Sigmoid colon (tissue), 4 donors: ENCODE measurements at regions not wholly inside any gene's neighbourhood (a gene's known extent, or its start where the extent isn't known, plus 50 kb on each side); places are given as distances from the start of the nearest gene placed in this dataset.

Source experiments
- EP300 ChIP-seq, 4 donors: sonication (generic); formaldehyde crosslinking; IDR thresholded peaks; one replicate each; pipeline ENCODE4 v1.6.1; 2017; ENCODE audit warnings: antibody characterized with exemption in 4 of 4
- POLR2A ChIP-seq, 2 donors: fragments of 450-650 bp; IDR thresholded peaks; one replicate each; pipeline ENCODE4 v1.6.1; 2016; ENCODE audit warnings: antibody characterized with exemption in 2 of 2, mild to moderate bottlenecking in 2 of 2, moderate library complexity in 2 of 2
- POLR2AphosphoS5 ChIP-seq, 4 donors: sonication (generic); formaldehyde crosslinking; IDR thresholded peaks; one replicate each; pipeline ENCODE4 v1.6.1; 2017; ENCODE audit warnings: antibody characterized with exemption in 4 of 4
- TF ChIP-seq, protein P1 (sequence below), 4 experiments: fragments of 450-650 bp in 3 of 4; fragments of 200-600 bp in 1 of 4; IDR thresholded peaks; one replicate each; pipeline ENCODE4 v1.5.1; 2016 to 2019; ENCODE audit warnings: antibody characterized with exemption in 4 of 4, mild to moderate bottlenecking in 3 of 4, moderate library complexity in 2 of 4

DNA sequence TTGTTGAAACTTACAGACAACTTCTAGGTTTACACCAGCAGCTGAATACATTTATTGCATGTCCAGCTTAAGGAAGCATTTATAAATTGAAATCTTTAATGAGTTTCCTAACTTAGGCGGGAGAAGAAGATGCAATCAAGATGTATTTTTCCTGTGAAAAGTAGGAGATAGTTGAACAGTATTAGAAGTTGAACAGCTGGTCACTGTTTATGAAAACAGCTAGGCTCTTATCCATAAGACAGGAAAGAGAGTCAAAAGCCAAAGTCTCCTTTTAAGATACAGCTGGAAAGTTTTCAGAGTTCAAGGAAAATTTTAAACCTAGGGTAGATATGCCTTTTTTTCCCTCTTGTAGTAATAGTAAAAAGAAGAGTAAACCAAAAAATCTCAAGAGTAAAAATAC lies 236.1 kb upstream of the FERD3L start:
- no peak for TF ChIP-seq POLR2A (IDR thresholded peaks at IDR 0.05)
- TF ChIP-seq, protein P1, sequence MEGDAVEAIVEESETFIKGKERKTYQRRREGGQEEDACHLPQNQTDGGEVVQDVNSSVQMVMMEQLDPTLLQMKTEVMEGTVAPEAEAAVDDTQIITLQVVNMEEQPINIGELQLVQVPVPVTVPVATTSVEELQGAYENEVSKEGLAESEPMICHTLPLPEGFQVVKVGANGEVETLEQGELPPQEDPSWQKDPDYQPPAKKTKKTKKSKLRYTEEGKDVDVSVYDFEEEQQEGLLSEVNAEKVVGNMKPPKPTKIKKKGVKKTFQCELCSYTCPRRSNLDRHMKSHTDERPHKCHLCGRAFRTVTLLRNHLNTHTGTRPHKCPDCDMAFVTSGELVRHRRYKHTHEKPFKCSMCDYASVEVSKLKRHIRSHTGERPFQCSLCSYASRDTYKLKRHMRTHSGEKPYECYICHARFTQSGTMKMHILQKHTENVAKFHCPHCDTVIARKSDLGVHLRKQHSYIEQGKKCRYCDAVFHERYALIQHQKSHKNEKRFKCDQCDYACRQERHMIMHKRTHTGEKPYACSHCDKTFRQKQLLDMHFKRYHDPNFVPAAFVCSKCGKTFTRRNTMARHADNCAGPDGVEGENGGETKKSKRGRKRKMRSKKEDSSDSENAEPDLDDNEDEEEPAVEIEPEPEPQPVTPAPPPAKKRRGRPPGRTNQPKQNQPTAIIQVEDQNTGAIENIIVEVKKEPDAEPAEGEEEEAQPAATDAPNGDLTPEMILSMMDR (IDR thresholded peaks at IDR 0.05) = no peak
- TF ChIP-seq POLR2AphosphoS5 (IDR thresholded peaks at IDR 0.05) = no peak
- no peak for TF ChIP-seq EP300 (IDR thresholded peaks at IDR 0.05)
